ENCODE measurements at regions not wholly inside any gene's neighbourhood (a gene's known extent, or its start where the extent isn't known, plus 50 kb on each side); places are given as distances from the start of the nearest gene placed in this dataset.

DNA sequence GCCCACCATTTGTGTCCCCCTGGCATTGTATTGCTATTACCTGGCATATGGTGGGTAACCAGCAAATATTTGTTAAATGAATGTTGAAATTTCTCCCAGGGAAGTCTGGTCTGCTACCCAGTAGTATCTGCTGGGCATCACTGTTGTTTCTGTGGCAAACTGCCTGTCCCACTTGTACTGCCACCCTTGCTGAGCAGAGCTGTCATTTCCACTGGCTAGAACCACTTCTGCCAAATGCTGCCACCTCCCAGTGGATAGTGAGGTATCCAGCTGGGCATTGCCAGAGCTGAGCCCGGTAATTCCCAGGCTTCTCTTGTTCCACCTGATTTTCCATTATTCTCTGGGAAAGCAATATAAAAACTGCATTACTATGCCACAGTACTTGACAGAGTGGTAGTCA is 186.7 kb upstream of the NOCT start:
- TF ChIP-seq, protein P1, sequence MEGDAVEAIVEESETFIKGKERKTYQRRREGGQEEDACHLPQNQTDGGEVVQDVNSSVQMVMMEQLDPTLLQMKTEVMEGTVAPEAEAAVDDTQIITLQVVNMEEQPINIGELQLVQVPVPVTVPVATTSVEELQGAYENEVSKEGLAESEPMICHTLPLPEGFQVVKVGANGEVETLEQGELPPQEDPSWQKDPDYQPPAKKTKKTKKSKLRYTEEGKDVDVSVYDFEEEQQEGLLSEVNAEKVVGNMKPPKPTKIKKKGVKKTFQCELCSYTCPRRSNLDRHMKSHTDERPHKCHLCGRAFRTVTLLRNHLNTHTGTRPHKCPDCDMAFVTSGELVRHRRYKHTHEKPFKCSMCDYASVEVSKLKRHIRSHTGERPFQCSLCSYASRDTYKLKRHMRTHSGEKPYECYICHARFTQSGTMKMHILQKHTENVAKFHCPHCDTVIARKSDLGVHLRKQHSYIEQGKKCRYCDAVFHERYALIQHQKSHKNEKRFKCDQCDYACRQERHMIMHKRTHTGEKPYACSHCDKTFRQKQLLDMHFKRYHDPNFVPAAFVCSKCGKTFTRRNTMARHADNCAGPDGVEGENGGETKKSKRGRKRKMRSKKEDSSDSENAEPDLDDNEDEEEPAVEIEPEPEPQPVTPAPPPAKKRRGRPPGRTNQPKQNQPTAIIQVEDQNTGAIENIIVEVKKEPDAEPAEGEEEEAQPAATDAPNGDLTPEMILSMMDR (IDR thresholded peaks at IDR 0.05), result no peak
- Histone ChIP-seq H3K36me3 (no peaks in the 10 kb centered on the region), H3K27me3 (no peaks in the 10 kb centered on the region), H3K27ac (no peak overlapping the region), H3K9me3 (no peaks in the 10 kb centered on the region), H3K4me1 (ENCODE audit: control insufficient read depth in 1 of 2, insufficient read depth in 1 of 2, low read depth in 1 of 2, low read length in 1 of 2) (no peaks in the 10 kb centered on the region), H3K4me3 (ENCODE audit: low read depth in 1 of 2, low read length in 1 of 2) (no peak overlapping the region)

DNA sequence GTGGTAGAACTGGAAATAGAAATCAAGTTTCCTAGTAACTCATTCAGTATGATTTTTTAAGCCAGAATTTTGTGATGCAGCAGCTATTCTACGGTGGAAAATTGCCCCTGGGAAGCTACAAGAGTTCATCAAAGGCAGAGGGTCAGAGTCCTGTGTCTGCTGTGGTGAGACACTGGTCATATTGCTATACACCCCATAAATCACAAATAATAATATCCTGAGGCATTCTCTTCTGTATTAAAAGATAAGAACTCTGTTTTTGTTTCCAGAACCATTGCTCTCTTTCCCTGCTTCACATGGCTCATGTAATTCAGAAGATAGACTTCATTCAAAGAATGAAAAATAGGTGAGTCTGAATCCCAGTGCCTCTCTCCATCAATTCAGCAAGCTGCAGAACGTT is 188.8 kb upstream of the NOCT start:
- Histone ChIP-seq H3K27me3 (peaks cover 10% of the 10 kb centered on the region), H3K4me1 (ENCODE audit: control insufficient read depth in 1 of 2, insufficient read depth in 1 of 2, low read depth in 1 of 2, low read length in 1 of 2) (no peaks in the 10 kb centered on the region), H3K36me3 (no peaks in the 10 kb centered on the region), H3K9me3 (no peaks in the 10 kb centered on the region), H3K4me3 (ENCODE audit: low read depth in 1 of 2, low read length in 1 of 2) (no peak overlapping the region), H3K27ac (no peak overlapping the region)
- TF ChIP-seq, protein P1 (IDR thresholded peaks at IDR 0.05), result no peak

DNA sequence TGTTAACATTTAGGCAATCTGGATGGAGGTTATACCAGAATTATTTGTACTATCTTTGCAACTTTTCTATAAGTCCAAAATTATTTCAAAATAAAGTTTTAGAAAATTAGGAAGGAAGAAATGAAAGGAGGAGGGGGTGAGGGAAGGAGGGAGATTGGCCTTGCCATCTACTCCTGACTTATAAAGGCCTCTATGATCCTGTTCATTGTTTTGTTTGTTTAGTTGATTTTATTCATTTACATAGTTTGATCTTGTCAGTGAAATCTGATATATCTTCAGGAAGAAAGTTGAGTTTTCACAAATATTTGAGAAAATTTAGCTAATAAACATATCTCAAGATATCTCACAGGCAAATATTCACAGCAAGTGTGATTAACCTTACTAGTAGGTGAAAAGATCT is 189.3 kb upstream of the NOCT start:
- Histone ChIP-seq H3K36me3 (no peaks in the 10 kb centered on the region), H3K4me1 (ENCODE audit: control insufficient read depth in 1 of 2, insufficient read depth in 1 of 2, low read depth in 1 of 2, low read length in 1 of 2) (no peaks in the 10 kb centered on the region), H3K27me3 (peaks cover 15% of the 10 kb centered on the region), H3K4me3 (ENCODE audit: low read depth in 1 of 2, low read length in 1 of 2) (no peak overlapping the region), H3K27ac (no peak overlapping the region), H3K9me3 (no peaks in the 10 kb centered on the region)
- TF ChIP-seq, protein P1 (IDR thresholded peaks at IDR 0.05), result no peak

DNA sequence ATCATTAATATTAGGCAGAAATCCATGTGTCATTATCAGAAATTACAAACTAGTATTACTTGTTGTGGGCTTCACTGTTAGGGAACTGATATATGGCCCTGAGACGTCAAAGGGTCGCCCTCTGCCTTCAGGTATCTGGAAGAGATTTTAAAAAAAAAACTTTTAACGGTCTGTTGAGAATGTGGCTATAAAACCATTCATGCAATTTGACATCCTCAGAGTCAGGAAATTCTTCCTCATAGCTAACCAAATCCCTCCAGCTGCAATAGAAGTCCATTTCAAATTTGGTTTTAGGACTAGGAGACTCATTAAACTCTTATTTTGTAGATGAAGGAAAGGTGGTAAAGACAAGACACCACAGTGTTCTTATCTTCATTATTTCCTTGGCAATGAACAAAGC is 194.2 kb upstream of the NOCT start:
- H3K4me1 ChIP-seq (ENCODE audit: control insufficient read depth in 1 of 2, insufficient read depth in 1 of 2, low read depth in 1 of 2, low read length in 1 of 2), result no peaks in the 10 kb centered on the region
- H3K4me3 ChIP-seq (ENCODE audit: low read depth in 1 of 2, low read length in 1 of 2), result no peak overlapping the region
- TF ChIP-seq, protein P1 (IDR thresholded peaks at IDR 0.05), result no peak
- H3K9me3 ChIP-seq, result no peaks in the 10 kb centered on the region
- H3K27me3 ChIP-seq, result peaks cover 22% of the 10 kb centered on the region
- no peak overlapping the region for H3K27ac ChIP-seq
- H3K36me3 ChIP-seq, result no peaks in the 10 kb centered on the region

DNA sequence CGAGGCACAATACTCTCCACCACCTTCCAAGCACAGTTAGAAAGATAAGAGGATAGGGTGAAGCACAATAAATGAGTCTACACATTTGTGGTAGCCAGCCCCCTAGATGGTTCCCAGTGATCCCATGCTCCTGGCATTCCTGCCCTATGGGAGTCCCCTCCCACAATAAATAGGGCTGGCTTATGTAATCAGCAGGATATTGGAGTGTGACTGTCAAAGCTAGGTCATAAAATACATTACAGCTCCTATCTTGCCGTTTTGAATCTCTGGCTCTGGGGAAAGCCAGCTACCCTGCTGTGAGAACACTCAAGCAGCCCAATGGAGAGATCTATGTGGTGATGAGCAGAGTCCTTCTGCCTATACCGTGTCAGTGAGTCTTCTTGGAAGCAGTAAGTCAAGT is 198.7 kb upstream of the NOCT start:
- H3K4me3 ChIP-seq (ENCODE audit: low read depth in 1 of 2, low read length in 1 of 2), result no peak overlapping the region
- no peaks in the 10 kb centered on the region for H3K4me1 ChIP-seq (ENCODE audit: control insufficient read depth in 1 of 2, insufficient read depth in 1 of 2, low read depth in 1 of 2, low read length in 1 of 2)
- H3K9me3 ChIP-seq, result no peaks in the 10 kb centered on the region
- H3K36me3 ChIP-seq, result no peaks in the 10 kb centered on the region
- TF ChIP-seq, protein P1 (IDR thresholded peaks at IDR 0.05), result no peak
- no peak overlapping the region for H3K27ac ChIP-seq
- H3K27me3 ChIP-seq, result peaks cover 13% of the 10 kb centered on the region

DNA sequence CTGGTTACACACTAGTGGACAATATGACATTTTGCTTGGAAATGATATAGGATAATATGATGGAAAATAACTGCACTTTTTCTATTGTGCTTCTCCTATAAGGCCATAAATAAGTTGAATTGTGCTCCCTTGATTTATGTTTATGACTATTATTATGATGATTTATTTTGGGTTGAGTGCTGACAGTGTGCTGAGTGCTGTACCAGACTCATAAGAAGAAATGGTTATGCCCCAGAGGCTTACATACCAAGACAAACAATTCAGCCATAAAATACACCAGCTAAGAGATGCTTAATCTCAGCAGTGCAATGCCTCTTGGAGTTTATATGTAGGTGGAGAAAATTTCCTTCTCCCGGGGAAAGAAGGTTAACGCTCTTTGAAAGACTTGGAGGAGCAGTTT is 199.8 kb upstream of the NOCT start:
- TF ChIP-seq, protein P1 (IDR thresholded peaks at IDR 0.05), result no peak
- Histone ChIP-seq H3K9me3 (no peaks in the 10 kb centered on the region), H3K36me3 (no peaks in the 10 kb centered on the region), H3K27ac (no peak overlapping the region), H3K4me1 (ENCODE audit: control insufficient read depth in 1 of 2, insufficient read depth in 1 of 2, low read depth in 1 of 2, low read length in 1 of 2) (no peaks in the 10 kb centered on the region), H3K4me3 (ENCODE audit: low read depth in 1 of 2, low read length in 1 of 2) (no peak overlapping the region), H3K27me3 (peaks cover 5% of the 10 kb centered on the region)
